ENCODE measurements at regions not wholly inside any gene's neighbourhood (a gene's known extent, or its start where the extent isn't known, plus 50 kb on each side); places are given as distances from the start of the nearest gene placed in this dataset.

GRCh38 chr4:120304801-120305200, 238.2 kb upstream of the MAD2L1 start:
- Histone ChIP-seq H3F3A (ENCODE audit: insufficient read depth, low read length, poor library complexity, severe bottlenecking) (no peaks in the 10 kb centered on the region), H2AFZ (ENCODE audit: low read depth, low read length) (no peak overlapping the region), H4K20me1 (ENCODE audit: insufficient read depth) (no peaks in the 10 kb centered on the region), H3K79me2 (replicated peaks; ENCODE audit: insufficient read depth, low read length) (no peaks in the 10 kb centered on the region), H3K9me2 (ENCODE audit: insufficient read depth, low read length) (no peaks in the 10 kb centered on the region), H3K36me3 (ENCODE audit: insufficient read depth, low read length) (no peaks in the 10 kb centered on the region), H3K9me3 (ENCODE audit: low read length) (no peaks in the 10 kb centered on the region), H3K27me3 (ENCODE audit: insufficient read depth, low read depth, low read length) (no peaks in the 10 kb centered on the region), H3K4me3 (ENCODE audit: low read length) (no peak overlapping the region), H3K27ac (ENCODE audit: low read length) (no peak overlapping the region), H3K9ac (ENCODE audit: low read length) (no peak overlapping the region), H3K4me2 (ENCODE audit: low read length) (no peak overlapping the region)
- no peak for TF ChIP-seq MXI1 (conservative IDR thresholded peaks at IDR 0.05; ENCODE audit: poor library complexity, severe bottlenecking)
- no peak for TF ChIP-seq POLR2AphosphoS5 (IDR thresholded peaks at IDR 0.05)
- no peak for TF ChIP-seq EZH2 (IDR thresholded peaks at IDR 0.05; ENCODE audit: borderline replicate concordance, insufficient read depth, low read length, poor library complexity, severe bottlenecking)
- no peak for TF ChIP-seq TAF1 (IDR thresholded peaks at IDR 0.05; ENCODE audit: low read depth)
- TF ChIP-seq REST (IDR thresholded peaks at IDR 0.05; ENCODE audit: borderline replicate concordance): no peak
- TF ChIP-seq EP300 (conservative IDR thresholded peaks at IDR 0.05; ENCODE audit: poor library complexity, severe bottlenecking): no peak
- TF ChIP-seq RAD21 (conservative IDR thresholded peaks at IDR 0.05): no peak
- no peak for TF ChIP-seq SMC3 (conservative IDR thresholded peaks at IDR 0.05; ENCODE audit: poor library complexity)
- TF ChIP-seq CTCF (IDR thresholded peaks at IDR 0.05; ENCODE audit: poor library complexity, severe bottlenecking): no peak

GRCh38 chr4:120299631-120300030, 233.0 kb upstream of the MAD2L1 start:
- no peak overlapping the region for H3K9ac ChIP-seq (ENCODE audit: low read length)
- no peaks in the 10 kb centered on the region for H3K36me3 ChIP-seq (ENCODE audit: insufficient read depth, low read length)
- no peaks in the 10 kb centered on the region for H3K9me3 ChIP-seq (ENCODE audit: low read length)
- no peaks in the 10 kb centered on the region for H3K9me2 ChIP-seq (ENCODE audit: insufficient read depth, low read length)
- H3K27me3 ChIP-seq (ENCODE audit: insufficient read depth, low read depth, low read length): no peaks in the 10 kb centered on the region
- no peak overlapping the region for H3K4me2 ChIP-seq (ENCODE audit: low read length)
- H3K79me2 ChIP-seq (replicated peaks; ENCODE audit: insufficient read depth, low read length): no peaks in the 10 kb centered on the region
- no peak overlapping the region for H3K27ac ChIP-seq (ENCODE audit: low read length)
- H3K4me3 ChIP-seq (ENCODE audit: low read length): no peak overlapping the region
- no peaks in the 10 kb centered on the region for H4K20me1 ChIP-seq (ENCODE audit: insufficient read depth)
- no peaks in the 10 kb centered on the region for H3F3A ChIP-seq (ENCODE audit: insufficient read depth, low read length, poor library complexity, severe bottlenecking)
- no peak overlapping the region for H2AFZ ChIP-seq (ENCODE audit: low read depth, low read length)
- TF ChIP-seq RAD21 (conservative IDR thresholded peaks at IDR 0.05): no peak
- TF ChIP-seq EP300 (conservative IDR thresholded peaks at IDR 0.05; ENCODE audit: poor library complexity, severe bottlenecking): no peak

- Histone ChIP-seq H3K27ac (ENCODE audit: low read length) (no peak overlapping the region), H3K36me3 (ENCODE audit: insufficient read depth, low read length) (no peaks in the 10 kb centered on the region), H3K4me3 (ENCODE audit: low read length) (no peak overlapping the region), H3K4me2 (ENCODE audit: low read length) (no peak overlapping the region), H3K9me3 (ENCODE audit: low read length) (no peaks in the 10 kb centered on the region), H3K9ac (ENCODE audit: low read length) (no peak overlapping the region), H3K27me3 (ENCODE audit: insufficient read depth, low read depth, low read length) (no peaks in the 10 kb centered on the region), H3K79me2 (replicated peaks; ENCODE audit: insufficient read depth, low read length) (no peaks in the 10 kb centered on the region), H3K9me2 (ENCODE audit: insufficient read depth, low read length) (no peaks in the 10 kb centered on the region), H2AFZ (ENCODE audit: low read depth, low read length) (no peak overlapping the region), H3F3A (ENCODE audit: insufficient read depth, low read length, poor library complexity, severe bottlenecking) (no peaks in the 10 kb centered on the region), H4K20me1 (ENCODE audit: insufficient read depth) (no peaks in the 10 kb centered on the region)
- TF ChIP-seq EZH2 (IDR thresholded peaks at IDR 0.05; ENCODE audit: borderline replicate concordance, insufficient read depth, low read length, poor library complexity, severe bottlenecking) (no peak), REST (IDR thresholded peaks at IDR 0.05; ENCODE audit: borderline replicate concordance) (no peak), MXI1 (conservative IDR thresholded peaks at IDR 0.05; ENCODE audit: poor library complexity, severe bottlenecking) (no peak), SMC3 (conservative IDR thresholded peaks at IDR 0.05; ENCODE audit: poor library complexity) (no peak), CTCF (IDR thresholded peaks at IDR 0.05; ENCODE audit: poor library complexity, severe bottlenecking) (no peak), POLR2AphosphoS5 (IDR thresholded peaks at IDR 0.05) (no peak), RAD21 (conservative IDR thresholded peaks at IDR 0.05) (no peak), EP300 (conservative IDR thresholded peaks at IDR 0.05; ENCODE audit: poor library complexity, severe bottlenecking) (no peak), TAF1 (IDR thresholded peaks at IDR 0.05; ENCODE audit: low read depth) (no peak)
These were observed 226.7 kb upstream of the MAD2L1 start for GRCh38 chr4:120293341-120293740.
